ENCODE measurements at regions not wholly inside any gene's neighbourhood (a gene's known extent, or its start where the extent isn't known, plus 50 kb on each side); places are given as distances from the start of the nearest gene placed in this dataset.

- no peaks in the 10 kb centered on the region for H3K9me3 ChIP-seq
- peak in 2 of 3 donors; percentile 13 to 26 for DNase-seq
- no peak for TF ChIP-seq CTCF (IDR thresholded peaks at IDR 0.05)
- ATAC-seq: no peak
- no peaks in the 10 kb centered on the region for H3K36me3 ChIP-seq (ENCODE audit: low read depth)
- no peaks in the 10 kb centered on the region for H3K4me1 ChIP-seq (ENCODE audit: low read depth)
- intact Hi-C loops (cut with DNase I, micrococcal nuclease): no loop called here
- no peak overlapping the region for H3K4me3 ChIP-seq
Measured at GRCh38 chr22:44396727-44397722, 84.3 kb upstream of the SHISAL1 start.

GRCh38 chr22:44396021-44396726, 83.4 kb upstream of the SHISAL1 start:
- intact Hi-C loops (cut with DNase I, micrococcal nuclease): no loop called here
- H3K4me1 ChIP-seq (ENCODE audit: low read depth): no peaks in the 10 kb centered on the region
- H3K9me3 ChIP-seq: no peaks in the 10 kb centered on the region
- no peaks in the 10 kb centered on the region for H3K36me3 ChIP-seq (ENCODE audit: low read depth)
- no peak overlapping the region for H3K4me3 ChIP-seq
- TF ChIP-seq CTCF (IDR thresholded peaks at IDR 0.05): no peak
- ATAC-seq (no peak), DNase-seq (peak in 2 of 3 donors; percentile 7 to 29)

- Histone ChIP-seq H3K4me1 (ENCODE audit: low read depth) (no peaks in the 10 kb centered on the region), H3K36me3 (ENCODE audit: low read depth) (no peaks in the 10 kb centered on the region), H3K9me3 (no peaks in the 10 kb centered on the region), H3K4me3 (no peak overlapping the region)
- no peak for TF ChIP-seq CTCF (IDR thresholded peaks at IDR 0.05)
- no peak for ATAC-seq
- DNase-seq: peak in 2 of 3 donors; percentile 18 to 29
- intact Hi-C loops (cut with DNase I, micrococcal nuclease): no loop called here
Measured at GRCh38 chr22:44395118-44396005, 82.6 kb upstream of the SHISAL1 start.

GRCh38 chr22:44394246-44395117, 81.7 kb upstream of the SHISAL1 start:
- Histone ChIP-seq H3K36me3 (ENCODE audit: low read depth) (no peaks in the 10 kb centered on the region), H3K4me1 (ENCODE audit: low read depth) (no peaks in the 10 kb centered on the region), H3K9me3 (no peaks in the 10 kb centered on the region), H3K4me3 (no peak overlapping the region)
- intact Hi-C loops (cut with DNase I, micrococcal nuclease): no loop called here
- no peak for ATAC-seq
- DNase-seq: peak in 2 of 3 donors; percentile 3 to 14
- TF ChIP-seq CTCF (IDR thresholded peaks at IDR 0.05): no peak
